HCT116 (cell line): ENCODE measurements at regions not wholly inside any gene's neighbourhood (a gene's known extent, or its start where the extent isn't known, plus 50 kb on each side); places are given as distances from the start of the nearest gene placed in this dataset.
"Not testable (repeated sequence)": the region's sequence is repeated elsewhere in the genome, so short reads cannot be mapped to it uniquely, and the experiment has no call there.

Source experiments
- ATAC-seq: fragments of 200-7000 bp; cut with Tn5 transposase; 2 replicates; pipeline ENCODE4 v1.9.1; 2020; ENCODE audit warnings: mild to moderate bottlenecking, moderate library complexity
- BruUV-seq: library from RNA; stranded (reverse); fragments of 400-500 nt; replicated peaks from 2 replicates; lab custom pipeline; 2021; lab: Mats Ljungman, UMichigan
- CTCF ChIA-PET: fragments of 300-600 bp; sonication (Branson Sonifier 250); formaldehyde crosslinking; loops from one replicate; lab custom pipeline; 2021; ENCODE audit warnings: antibody characterized with exemption; lab: Charles Lee
- POLR2A ChIA-PET: fragments of 300-600, 350-600 bp; sonication (Branson Sonifier 250); formaldehyde crosslinking; loops from one replicate; lab custom pipeline; 2021; ENCODE audit warnings: antibody characterized with exemption; lab: Charles Lee
- RAD21 ChIA-PET, 2 experiments: fragments of 300-600 bp; sonication (Branson Sonifier 250); formaldehyde crosslinking; loops; one replicate each; lab custom pipeline; 2023; ENCODE audit warnings: low total read pairs in 2 of 2; ENCODE audit not compliant: uncharacterized antibody in 2 of 2, unreplicated experiment in 2 of 2, low non-redundant PET in 1 of 2; lab: Charles Lee
- DNase-seq: peaks from one replicate; pipeline ENCODE4 v3.0.0-alpha.2; 2010; ENCODE audit warnings: low read depth, low spot score
- H2AFZ ChIP-seq: fragments of 200-600 bp; shearing (Covaris generic), sonication (generic); 2 replicates; pipeline ENCODE4 v1.6.1; 2017; ENCODE audit warnings: low read depth, mixed run types, mixed read lengths, antibody characterized with exemption, low read length; ENCODE audit not compliant: poor library complexity, severe bottlenecking
- H3K27ac ChIP-seq: 2 replicates; pipeline ENCODE4 v1.5.1; 2012; ENCODE audit warnings: low read depth, low read length
- H3K27me3 ChIP-seq: fragments of 200-600 bp; sonication (generic); 2 replicates; pipeline ENCODE4 v1.6.1; 2016; ENCODE audit warnings: mixed run types, low read length, mixed read lengths; ENCODE audit not compliant: insufficient read depth
- H3K36me3 ChIP-seq, 2 experiments: fragments of 200-500 bp in 1 of 2; fragments of 200-600 bp in 1 of 2; sonication (Bioruptor generic) in 1 of 2; sonication (generic) in 1 of 2; 2 replicates each; pipeline versions ENCODE4 v1.5.1 to v1.6.1; 2014 to 2016; ENCODE audit warnings: low read length in 2 of 2, inconsistent platforms in 1 of 2, mixed read lengths in 1 of 2, mixed run types in 1 of 2; ENCODE audit not compliant: insufficient read depth in 2 of 2, control insufficient read depth in 1 of 2
- H3K4me1 ChIP-seq, 2 experiments: fragments of 200-600 bp in 1 of 2; sonication (generic) in 1 of 2; 2 replicates each; pipeline versions ENCODE4 v1.5.1 to v1.6.1; 2012 to 2017; ENCODE audit warnings: low read length in 2 of 2, inconsistent platforms in 1 of 2, mild to moderate bottlenecking in 1 of 2, mixed read lengths in 1 of 2, mixed run types in 1 of 2, moderate library complexity in 1 of 2; ENCODE audit not compliant: insufficient read depth in 2 of 2, control insufficient read depth in 1 of 2
- H3K4me2 ChIP-seq: fragments of 200-600 bp; sonication (generic); 2 replicates; pipeline ENCODE4 v1.6.1; 2017; ENCODE audit warnings: mixed run types, low read length, mixed read lengths
- H3K4me3 ChIP-seq, 2 experiments: fragments of 200-600 bp in 1 of 2; sonication (generic) in 1 of 2; replicated peaks in 1 of 2; 2 replicates each; pipeline ENCODE4 v1.5.1; 2011 to 2016; ENCODE audit warnings: low read length in 2 of 2, control low read depth in 1 of 2, low read depth in 1 of 2, mild to moderate bottlenecking in 1 of 2, mixed read lengths in 1 of 2, mixed run types in 1 of 2
- H3K79me2 ChIP-seq: fragments of 200-600 bp; sonication (generic); 2 replicates; pipeline ENCODE4 v1.6.1; 2017; ENCODE audit warnings: mild to moderate bottlenecking, mixed run types, low read length, moderate library complexity, mixed read lengths; ENCODE audit not compliant: insufficient read depth
- H3K9ac ChIP-seq: fragments of 200-600 bp; sonication (generic); 2 replicates; pipeline ENCODE4 v1.6.1; 2016; ENCODE audit warnings: low read length, mixed read lengths
- H3K9me2 ChIP-seq: fragments of 200-600 bp; sonication (generic), shearing (Covaris generic); 2 replicates; pipeline ENCODE4 v1.6.1; 2017; ENCODE audit warnings: mixed run types, mild to moderate bottlenecking, moderate library complexity; ENCODE audit not compliant: insufficient read depth
- H3K9me3 ChIP-seq, 2 experiments: fragments of 200-500 bp in 1 of 2; fragments of 200-600 bp in 1 of 2; sonication (Bioruptor generic) in 1 of 2; sonication (generic) in 1 of 2; 2 replicates each; pipeline ENCODE4 v1.6.1; 2014 to 2017; ENCODE audit warnings: low read length in 2 of 2, mixed read lengths in 2 of 2, inconsistent platforms in 1 of 2, low read depth in 1 of 2, mild to moderate bottlenecking in 1 of 2, mixed run types in 1 of 2, moderate library complexity in 1 of 2; ENCODE audit not compliant: control insufficient read depth in 1 of 2, insufficient read depth in 1 of 2
- H4K20me1 ChIP-seq: fragments of 200-600 bp; sonication (generic), shearing (Covaris generic); 2 replicates; pipeline ENCODE4 v1.6.1; 2017; ENCODE audit warnings: mixed run types, mild to moderate bottlenecking, moderate library complexity; ENCODE audit not compliant: insufficient read depth
- CBX3 ChIP-seq: IDR thresholded peaks from 2 replicates; pipeline ENCODE4 v1.6.1; 2012; ENCODE audit warnings: low read depth
- CEBPB ChIP-seq: IDR thresholded peaks from 2 replicates; pipeline ENCODE4 v1.6.1; 2012; ENCODE audit warnings: low read depth
- EZH2phosphoT487 ChIP-seq: fragments of 200-600 bp; IDR thresholded peaks from 2 replicates; pipeline ENCODE4 v1.6.1; 2018; ENCODE audit warnings: antibody characterized with exemption, borderline replicate concordance
- FOSL1 ChIP-seq: IDR thresholded peaks from 2 replicates; pipeline ENCODE4 v1.6.1; 2012; ENCODE audit warnings: low read depth
- JUND ChIP-seq: IDR thresholded peaks from 2 replicates; pipeline ENCODE4 v1.6.1; 2012
- SP1 ChIP-seq: IDR thresholded peaks from 2 replicates; pipeline ENCODE4 v1.6.1; 2012; ENCODE audit warnings: low read depth
- YY1 ChIP-seq: IDR thresholded peaks from 2 replicates; pipeline ENCODE4 v1.6.1; 2011; ENCODE audit warnings: low read length, low read depth, moderate library complexity, mild to moderate bottlenecking; ENCODE audit not compliant: insufficient replicate concordance; ENCODE audit errors: extremely low read depth
- ZFX ChIP-seq: fragments of 450-650 bp; IDR thresholded peaks from 2 replicates; pipeline ENCODE4 v1.6.1; 2017
- intact Hi-C: fragments of 100-400 bp; cut with micrococcal nuclease; formaldehyde crosslinking; loops from 2 replicates; pipeline ENCODE4 v1.10.0; 2022
- TF ChIP-seq, protein P1 (sequence below): IDR thresholded peaks from 2 replicates; pipeline ENCODE4 v1.6.1; 2011; ENCODE audit warnings: mild to moderate bottlenecking, low read length, moderate library complexity; ENCODE audit not compliant: insufficient replicate concordance; ENCODE audit errors: extremely low read depth
- TF ChIP-seq, protein P2 (sequence below), 3 experiments: fragments of 200-600 bp in 1 of 3; sonication (generic) in 1 of 3; IDR thresholded peaks in 2 of 3; conservative IDR thresholded peaks in 1 of 3; 2 replicates each; pipeline ENCODE4 v1.5.1; 2012 to 2017; ENCODE audit warnings: low read depth in 2 of 3, low read length in 2 of 3, antibody characterized with exemption in 1 of 3, borderline replicate concordance in 1 of 3, control low read depth in 1 of 3, mild to moderate bottlenecking in 1 of 3, mixed read lengths in 1 of 3, mixed run types in 1 of 3, moderate library complexity in 1 of 3; ENCODE audit not compliant: insufficient read depth in 1 of 3

DNA sequence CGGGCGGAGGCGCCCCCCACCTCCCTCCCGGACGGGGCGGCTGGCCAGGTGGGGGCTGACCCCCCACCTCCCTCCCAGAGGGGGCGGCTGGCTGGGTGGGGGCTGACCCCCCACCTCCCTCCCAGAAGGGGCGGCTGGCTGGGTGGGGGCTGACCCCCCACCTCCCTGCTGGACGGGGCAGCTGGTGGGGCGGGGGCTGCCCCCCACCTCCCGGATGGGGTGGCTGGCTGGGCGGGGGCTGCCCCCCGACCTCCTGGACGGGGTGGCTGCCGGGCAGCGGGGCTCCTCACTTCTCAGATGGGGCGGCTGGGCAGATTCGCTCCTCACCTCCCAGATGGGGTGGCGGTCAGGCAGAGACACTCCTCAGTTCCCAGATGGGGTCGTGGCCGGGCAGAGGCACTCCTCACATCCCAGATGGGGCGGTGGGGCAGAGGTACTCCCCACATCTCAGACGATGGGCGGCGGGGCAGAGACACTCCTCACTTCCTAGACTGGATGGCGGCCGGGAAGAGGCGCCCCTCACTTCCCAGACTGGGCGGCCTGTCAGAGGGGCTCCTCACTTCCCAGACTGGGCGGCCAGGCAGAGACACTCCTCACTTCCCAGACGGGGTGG lies 178.1 kb upstream of the CLINT1 start:
- H4K20me1 ChIP-seq, DNase-seq, H3K27me3 ChIP-seq, H3K27ac ChIP-seq, CTCF ChIA-PET, H3K9me2 ChIP-seq, H3K4me3 ChIP-seq, H3K36me3 ChIP-seq, H3K4me1 ChIP-seq, BruUV-seq, POLR2A ChIA-PET, RAD21 ChIA-PET, H3K9ac ChIP-seq, H2AFZ ChIP-seq, ATAC-seq, H3K4me2 ChIP-seq, H3K79me2 ChIP-seq, H3K9me3 ChIP-seq, intact Hi-C loops: not testable (repeated sequence)

DNA sequence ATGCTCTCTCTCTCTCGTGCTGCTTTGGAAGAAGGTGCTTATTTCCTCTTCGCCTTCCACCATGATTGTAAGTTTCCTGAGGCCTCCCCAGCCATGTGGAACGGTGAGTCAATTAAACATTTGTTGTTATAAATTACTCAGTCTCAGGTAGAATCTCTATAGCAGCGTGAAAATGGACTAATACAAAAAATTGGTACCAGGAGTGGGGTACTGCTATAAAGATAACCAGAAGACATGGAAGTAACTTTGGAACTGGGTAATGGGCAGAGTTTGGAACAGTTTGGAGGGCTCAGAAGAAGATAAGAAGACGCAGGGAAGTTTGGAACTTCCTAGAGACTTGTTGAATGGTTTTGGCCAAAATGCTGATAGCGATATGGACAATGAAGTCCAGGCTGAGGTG lies 175.6 kb upstream of the CLINT1 start:
- DNase-seq, H4K20me1 ChIP-seq, H3K27ac ChIP-seq, BruUV-seq, RAD21 ChIA-PET, CTCF ChIA-PET, H3K79me2 ChIP-seq, H3K9me2 ChIP-seq, intact Hi-C loops, H3K27me3 ChIP-seq, H3K9me3 ChIP-seq, H3K36me3 ChIP-seq, POLR2A ChIA-PET, H3K4me3 ChIP-seq, H3K4me1 ChIP-seq, H2AFZ ChIP-seq, ATAC-seq, H3K9ac ChIP-seq, H3K4me2 ChIP-seq: not testable (repeated sequence)

DNA sequence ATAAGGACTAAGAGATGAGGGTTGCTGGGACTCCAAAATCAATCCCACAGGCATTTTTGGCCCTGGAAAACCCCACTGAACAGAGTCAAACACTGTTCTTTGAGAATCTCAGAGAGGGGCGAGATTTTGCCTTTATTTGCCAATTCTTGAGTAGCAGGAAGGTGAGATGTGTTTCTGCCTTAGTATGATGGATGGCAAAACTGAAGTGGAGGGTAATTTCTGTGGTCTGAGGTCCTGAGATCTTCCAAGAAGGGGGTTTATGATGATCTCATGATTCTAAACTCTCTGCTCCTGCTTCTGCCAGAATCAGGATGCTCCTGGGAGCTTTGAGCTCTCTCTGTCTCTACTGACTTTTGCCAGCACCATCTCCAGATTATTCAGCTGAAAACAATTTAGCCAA lies 174.8 kb upstream of the CLINT1 start:
- Histone ChIP-seq H3K4me2 (no peak overlapping the region), H2AFZ (no peak overlapping the region), H3K4me3 (no peak overlapping the region), H3K4me1 (no peaks in the 10 kb centered on the region), H3K9me3 (peaks cover 0 to 3% of the 10 kb centered on the region in 2 experiments; a peak in 1 of 4 replicates), H3K27ac (no peak overlapping the region), H3K36me3 (no peaks in the 10 kb centered on the region), H4K20me1 (no peaks in the 10 kb centered on the region), H3K9me2 (no peaks in the 10 kb centered on the region), H3K9ac (no peak overlapping the region), H3K79me2 (no peaks in the 10 kb centered on the region), H3K27me3 (peaks cover 7% of the 10 kb centered on the region; the same call in 1 of the 2 replicates)
- DNase-seq (no peak), ATAC-seq (no peak)
- RAD21 ChIA-PET: no interaction called here
- intact Hi-C loops: no loop called here
- no TSS peak for BruUV-seq
- POLR2A ChIA-PET: no interaction called here
- CTCF ChIA-PET: no interaction called here
- TF ChIP-seq, protein P1, sequence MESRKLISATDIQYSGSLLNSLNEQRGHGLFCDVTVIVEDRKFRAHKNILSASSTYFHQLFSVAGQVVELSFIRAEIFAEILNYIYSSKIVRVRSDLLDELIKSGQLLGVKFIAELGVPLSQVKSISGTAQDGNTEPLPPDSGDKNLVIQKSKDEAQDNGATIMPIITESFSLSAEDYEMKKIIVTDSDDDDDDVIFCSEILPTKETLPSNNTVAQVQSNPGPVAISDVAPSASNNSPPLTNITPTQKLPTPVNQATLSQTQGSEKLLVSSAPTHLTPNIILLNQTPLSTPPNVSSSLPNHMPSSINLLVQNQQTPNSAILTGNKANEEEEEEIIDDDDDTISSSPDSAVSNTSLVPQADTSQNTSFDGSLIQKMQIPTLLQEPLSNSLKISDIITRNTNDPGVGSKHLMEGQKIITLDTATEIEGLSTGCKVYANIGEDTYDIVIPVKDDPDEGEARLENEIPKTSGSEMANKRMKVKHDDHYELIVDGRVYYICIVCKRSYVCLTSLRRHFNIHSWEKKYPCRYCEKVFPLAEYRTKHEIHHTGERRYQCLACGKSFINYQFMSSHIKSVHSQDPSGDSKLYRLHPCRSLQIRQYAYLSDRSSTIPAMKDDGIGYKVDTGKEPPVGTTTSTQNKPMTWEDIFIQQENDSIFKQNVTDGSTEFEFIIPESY: no peak
- no peak for TF ChIP-seq FOSL1
- TF ChIP-seq YY1: no peak
- no peak for TF ChIP-seq CBX3
- TF ChIP-seq EZH2phosphoT487: no peak
- no peak for TF ChIP-seq ZFX
- TF ChIP-seq JUND: no peak
- no peak for TF ChIP-seq SP1
- TF ChIP-seq CEBPB: no peak
- TF ChIP-seq, protein P2, sequence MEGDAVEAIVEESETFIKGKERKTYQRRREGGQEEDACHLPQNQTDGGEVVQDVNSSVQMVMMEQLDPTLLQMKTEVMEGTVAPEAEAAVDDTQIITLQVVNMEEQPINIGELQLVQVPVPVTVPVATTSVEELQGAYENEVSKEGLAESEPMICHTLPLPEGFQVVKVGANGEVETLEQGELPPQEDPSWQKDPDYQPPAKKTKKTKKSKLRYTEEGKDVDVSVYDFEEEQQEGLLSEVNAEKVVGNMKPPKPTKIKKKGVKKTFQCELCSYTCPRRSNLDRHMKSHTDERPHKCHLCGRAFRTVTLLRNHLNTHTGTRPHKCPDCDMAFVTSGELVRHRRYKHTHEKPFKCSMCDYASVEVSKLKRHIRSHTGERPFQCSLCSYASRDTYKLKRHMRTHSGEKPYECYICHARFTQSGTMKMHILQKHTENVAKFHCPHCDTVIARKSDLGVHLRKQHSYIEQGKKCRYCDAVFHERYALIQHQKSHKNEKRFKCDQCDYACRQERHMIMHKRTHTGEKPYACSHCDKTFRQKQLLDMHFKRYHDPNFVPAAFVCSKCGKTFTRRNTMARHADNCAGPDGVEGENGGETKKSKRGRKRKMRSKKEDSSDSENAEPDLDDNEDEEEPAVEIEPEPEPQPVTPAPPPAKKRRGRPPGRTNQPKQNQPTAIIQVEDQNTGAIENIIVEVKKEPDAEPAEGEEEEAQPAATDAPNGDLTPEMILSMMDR (IDR thresholded peaks at IDR 0.05 in 2 of 3, conservative IDR thresholded peaks at IDR 0.05 in 1 of 3; ENCODE audit: borderline replicate concordance in 1 of 3, insufficient read depth in 1 of 3, low read depth in 2 of 3, low read length in 2 of 3): no peak
